Esophagus muscularis mucosa (tissue), 3 donors: ENCODE measurements at regions not wholly inside any gene's neighbourhood (a gene's known extent, or its start where the extent isn't known, plus 50 kb on each side); places are given as distances from the start of the nearest gene placed in this dataset.

ENCODE experiments used
- CTCF ChIP-seq, 3 experiments: fragments of 200-600 bp in 2 of 3; fragments of 450-650 bp in 1 of 3; sonication (generic) in 2 of 3; IDR thresholded peaks; one replicate each; pipeline ENCODE4 v1.5.1; 2017 to 2019; ENCODE audit warnings: antibody characterized with exemption in 3 of 3, mild to moderate bottlenecking in 2 of 3, moderate library complexity in 1 of 3
- POLR2A ChIP-seq: fragments of 450-650 bp; IDR thresholded peaks from one replicate; pipeline ENCODE4 v1.6.1; 2017; ENCODE audit warnings: antibody characterized with exemption, moderate library complexity, mild to moderate bottlenecking, low read depth
- POLR2AphosphoS5 ChIP-seq, 2 donors: sonication (generic); formaldehyde crosslinking; IDR thresholded peaks; one replicate each; pipeline ENCODE4 v1.6.1; 2017; ENCODE audit warnings: antibody characterized with exemption in 2 of 2

GRCh38 chr2:111679202-111679601 is 204.8 kb downstream of the ANAPC1 start:
- no peak for TF ChIP-seq CTCF (IDR thresholded peaks at IDR 0.05)
- no peak for TF ChIP-seq POLR2A
- TF ChIP-seq POLR2AphosphoS5 (IDR thresholded peaks at IDR 0.05): no peak
